HG03378 (cell line): ENCODE measurements at regions not wholly inside any gene's neighbourhood (a gene's known extent, or its start where the extent isn't known, plus 50 kb on each side); places are given as distances from the start of the nearest gene placed in this dataset.

Experiments used
- ATAC-seq: cut with Tn5 transposase; IDR thresholded peaks from one replicate; pipeline ENCODE4 v1.9.1; 2021; ENCODE audit warnings: mild to moderate bottlenecking, moderate library complexity; ENCODE audit not compliant: unreplicated experiment

DNA sequence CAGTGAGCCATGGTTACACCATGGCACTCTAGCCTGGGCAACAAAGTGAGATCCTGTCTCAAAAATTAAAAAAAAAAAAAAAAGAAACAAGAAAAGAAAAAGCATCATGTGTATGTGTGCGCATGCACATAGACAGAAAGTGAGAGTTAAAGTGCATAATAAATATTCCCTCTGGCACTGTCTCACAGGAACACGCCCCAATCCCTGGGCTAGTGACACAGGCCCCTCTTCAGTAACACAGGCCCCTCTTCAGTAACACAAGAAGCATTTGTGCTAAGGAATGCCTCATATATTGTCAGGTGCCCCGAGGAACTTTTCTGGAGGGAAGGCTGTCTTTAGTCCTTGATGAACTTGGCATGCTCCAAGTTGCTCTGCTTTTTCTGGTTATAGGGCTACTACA, 57.5 kb downstream of the RPL27A start:
- ATAC-seq = no peak

DNA sequence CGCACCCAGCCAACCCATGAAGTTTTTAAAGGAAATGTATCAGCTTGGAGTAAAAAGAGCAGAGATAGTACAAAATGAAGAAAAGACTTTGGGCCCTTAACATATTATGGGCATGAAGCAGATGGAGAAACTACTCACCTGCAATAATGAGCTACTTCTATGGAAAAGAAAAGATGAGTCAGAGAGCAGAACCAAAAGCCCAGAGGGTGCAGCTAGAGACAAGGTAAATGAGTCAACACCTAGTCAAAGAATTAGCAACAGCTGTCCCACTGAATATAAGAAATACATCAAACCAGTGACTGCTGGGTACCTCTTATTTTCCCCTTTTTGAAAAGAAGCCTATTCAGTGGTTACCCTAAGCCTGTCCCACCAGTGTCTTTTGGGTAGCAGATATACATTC, 61.8 kb downstream of the RPL27A start:
- ATAC-seq = no peak

DNA sequence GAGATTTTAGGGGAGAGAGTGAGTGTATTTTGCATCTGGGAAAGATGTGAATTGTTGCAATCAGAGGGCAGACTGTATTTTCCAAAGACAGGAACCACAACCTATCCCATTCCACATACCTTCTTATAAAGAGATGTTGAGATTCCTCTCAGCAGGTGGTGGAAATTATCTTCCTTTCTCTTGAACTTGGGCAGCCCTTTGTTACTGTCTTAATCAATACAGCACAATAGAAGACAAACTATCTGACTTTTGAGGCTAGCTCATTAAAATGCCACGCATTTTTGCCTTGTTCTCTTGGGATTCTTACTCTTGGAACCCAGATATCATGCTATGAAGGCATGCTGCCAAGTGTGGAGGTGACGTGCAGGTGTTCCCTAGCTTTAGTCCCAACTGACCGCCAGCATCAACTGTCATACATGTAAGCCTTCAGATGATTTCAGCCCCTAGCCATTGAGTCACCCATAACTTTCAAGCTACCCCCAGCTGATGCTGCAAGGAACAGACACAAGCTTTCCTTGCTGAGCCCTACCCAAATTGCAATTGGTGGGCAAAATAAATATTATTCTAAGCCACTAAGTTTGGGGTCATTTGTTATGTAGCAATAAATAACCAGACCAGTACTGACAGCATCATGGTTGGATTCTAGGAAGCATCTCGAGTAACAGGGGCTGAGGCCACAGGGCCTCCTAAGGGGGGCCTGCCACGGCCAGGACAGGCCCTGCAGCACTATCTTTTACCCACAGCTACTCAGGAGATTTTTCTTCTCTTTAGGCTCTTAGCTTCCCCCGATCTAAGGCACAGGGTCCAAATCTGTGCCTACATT, 63.0 kb downstream of the RPL27A start:
- no peak for ATAC-seq

DNA sequence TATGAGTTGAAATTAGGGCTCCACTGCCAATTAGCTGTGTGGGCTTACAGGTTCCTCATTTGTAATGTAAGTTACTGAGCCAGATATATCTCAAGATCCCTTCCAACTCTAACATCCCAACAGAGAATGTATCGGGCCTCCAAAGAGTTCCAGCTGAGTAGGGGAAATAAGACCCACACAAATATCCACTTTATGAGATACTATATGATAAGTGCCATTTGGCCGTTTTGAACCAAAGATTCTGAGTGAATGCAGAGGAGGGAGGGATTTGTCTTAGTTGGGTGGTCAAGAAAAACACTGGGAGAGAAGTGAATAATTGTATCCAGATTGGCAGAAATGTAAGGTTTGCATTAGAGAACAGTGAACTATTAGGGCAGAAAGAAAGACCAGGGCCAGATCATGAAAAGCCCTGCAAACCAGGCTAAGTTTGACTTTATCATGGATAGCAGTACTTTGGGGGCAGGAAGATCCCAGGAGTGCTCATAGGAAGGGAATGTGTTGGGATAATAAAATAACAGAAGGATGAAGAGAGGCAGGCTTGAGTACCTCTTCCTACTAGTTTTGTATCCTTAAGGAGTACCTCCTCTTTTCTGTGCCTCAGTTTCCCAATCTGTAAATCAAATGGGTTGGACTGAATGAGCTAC, 63.9 kb downstream of the RPL27A start:
- ATAC-seq = no peak

DNA sequence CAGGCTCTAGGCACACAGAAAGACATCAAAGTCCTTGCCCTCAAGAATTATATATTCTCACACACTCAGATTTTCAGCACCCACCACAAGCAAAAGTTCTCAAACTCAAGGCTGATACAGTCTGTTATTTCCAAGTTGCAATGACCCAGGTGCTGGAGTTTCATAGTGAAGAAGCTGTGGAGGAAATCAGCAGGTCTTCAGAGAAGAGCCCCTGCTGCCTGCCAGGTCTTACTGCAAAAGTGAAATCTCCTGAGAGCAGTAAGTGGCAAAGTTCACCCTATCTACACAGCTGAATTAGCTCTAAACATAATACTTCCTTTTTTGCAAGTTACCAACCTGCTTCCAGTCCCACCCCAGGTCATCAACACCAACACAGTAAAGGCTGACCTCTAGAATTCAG, 64.6 kb downstream of the RPL27A start:
- no peak for ATAC-seq

DNA sequence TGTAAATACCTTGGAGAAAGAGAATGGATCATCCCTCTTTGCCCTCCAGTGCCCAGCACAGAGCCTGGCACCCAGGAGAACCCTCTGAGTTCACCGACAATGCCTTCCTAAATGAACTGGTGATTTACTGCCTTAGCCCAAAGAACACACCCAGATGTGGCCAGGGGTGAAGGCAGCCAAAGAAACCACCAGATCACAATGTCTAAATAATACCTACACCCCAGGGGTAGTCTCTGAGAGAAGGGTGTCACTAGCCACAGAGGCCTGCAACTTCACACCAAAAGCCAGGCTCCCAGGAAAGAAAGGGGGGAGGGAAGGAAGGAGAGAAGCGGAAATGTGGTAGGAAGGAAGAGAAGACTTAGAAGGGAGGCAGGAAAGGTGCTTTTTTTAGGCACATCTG, 65.7 kb downstream of the RPL27A start:
- no peak for ATAC-seq

DNA sequence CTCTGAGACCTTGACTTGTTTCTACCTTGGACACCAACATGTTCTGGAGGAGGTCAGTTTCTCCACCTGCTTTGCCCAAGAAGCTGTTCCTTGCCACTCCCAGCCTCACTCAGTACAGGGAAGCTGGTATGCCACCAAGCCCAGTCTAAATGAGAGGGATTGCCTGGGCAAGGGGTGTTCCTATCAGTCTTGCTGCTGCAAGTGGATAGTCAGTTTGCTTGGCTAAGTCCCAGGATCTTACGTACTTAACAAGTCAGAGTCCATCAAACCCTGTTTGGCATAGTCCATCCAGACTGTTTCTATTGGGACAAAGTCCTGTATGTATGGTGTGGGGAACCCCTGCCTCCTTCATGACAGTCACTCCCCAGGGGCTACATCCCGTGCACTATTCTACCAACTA, 66.6 kb downstream of the RPL27A start:
- ATAC-seq = no peak

DNA sequence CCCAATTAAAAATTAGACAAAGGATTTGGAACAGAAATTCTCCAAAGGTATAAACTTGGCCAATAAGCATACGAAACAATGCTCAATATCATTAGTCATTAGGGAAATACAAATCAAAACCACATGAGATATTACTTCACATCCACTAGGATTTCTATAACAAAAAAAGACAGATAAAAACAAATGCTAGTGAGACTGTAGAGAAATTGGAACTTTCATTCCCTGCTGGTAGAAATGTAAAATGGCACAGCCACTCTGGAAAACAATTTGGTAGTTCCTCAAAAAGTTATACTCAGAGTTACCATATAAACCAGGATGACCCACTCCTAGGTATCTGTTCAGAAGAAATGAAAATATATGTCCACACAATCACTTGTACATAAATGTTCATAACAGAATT, 71.6 kb downstream of the RPL27A start:
- no peak for ATAC-seq

DNA sequence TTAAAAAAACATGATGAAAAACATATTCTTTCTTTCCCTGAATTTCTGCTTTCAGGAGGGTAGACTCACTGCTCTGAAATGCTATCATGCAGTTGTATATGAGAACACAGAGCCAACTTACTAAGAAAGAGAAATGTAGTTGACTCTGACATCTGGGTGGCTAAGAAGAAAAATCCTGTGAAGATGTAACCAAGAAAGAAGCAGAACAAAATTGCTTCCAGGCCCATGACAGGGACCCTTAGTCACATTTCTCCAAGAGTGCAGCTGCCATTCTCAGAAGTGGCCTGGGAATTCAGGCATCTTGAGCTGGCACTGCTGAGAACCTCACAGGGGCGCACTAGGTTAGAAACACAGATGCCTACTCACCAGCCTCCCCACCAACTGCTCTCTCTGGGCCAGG, 73.6 kb downstream of the RPL27A start:
- no peak for ATAC-seq

DNA sequence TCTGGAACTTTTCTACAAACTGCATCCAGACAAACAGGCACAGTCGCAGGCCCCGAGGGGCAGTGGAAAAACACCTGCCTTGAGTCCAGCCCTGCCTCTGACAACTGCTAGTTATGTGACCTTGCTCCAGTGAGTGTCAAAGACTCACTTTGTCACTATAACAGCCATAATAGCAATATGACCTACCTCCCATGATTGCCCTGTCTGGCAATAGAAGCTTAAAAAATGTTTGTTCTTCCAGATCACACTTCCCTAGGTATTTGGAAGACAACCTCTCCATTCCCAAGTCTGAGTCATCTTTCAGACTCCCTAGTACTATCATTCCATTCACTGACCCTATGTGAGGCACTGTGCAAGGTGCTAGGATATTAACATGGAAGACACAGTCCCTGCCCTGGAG, 74.5 kb downstream of the RPL27A start:
- no peak for ATAC-seq

DNA sequence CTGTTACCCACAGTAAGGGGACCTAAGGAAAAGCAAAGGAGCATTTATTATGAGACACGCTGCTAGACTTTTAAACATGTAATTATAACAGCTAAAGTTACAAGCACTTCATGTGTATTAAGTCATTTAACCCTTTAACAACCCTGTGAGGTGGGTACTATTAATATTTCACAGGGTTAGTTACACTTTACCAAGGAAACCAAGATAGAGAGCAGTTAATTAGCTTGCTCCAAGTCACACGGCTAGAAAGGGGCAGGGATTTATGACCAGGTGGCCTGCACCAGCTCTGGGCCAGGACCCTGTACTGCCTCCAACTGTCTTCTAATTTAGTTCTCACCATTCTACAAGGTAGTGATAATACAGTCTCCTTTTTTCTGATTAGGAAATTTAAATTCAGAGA, 74.9 kb downstream of the RPL27A start:
- no peak for ATAC-seq

DNA sequence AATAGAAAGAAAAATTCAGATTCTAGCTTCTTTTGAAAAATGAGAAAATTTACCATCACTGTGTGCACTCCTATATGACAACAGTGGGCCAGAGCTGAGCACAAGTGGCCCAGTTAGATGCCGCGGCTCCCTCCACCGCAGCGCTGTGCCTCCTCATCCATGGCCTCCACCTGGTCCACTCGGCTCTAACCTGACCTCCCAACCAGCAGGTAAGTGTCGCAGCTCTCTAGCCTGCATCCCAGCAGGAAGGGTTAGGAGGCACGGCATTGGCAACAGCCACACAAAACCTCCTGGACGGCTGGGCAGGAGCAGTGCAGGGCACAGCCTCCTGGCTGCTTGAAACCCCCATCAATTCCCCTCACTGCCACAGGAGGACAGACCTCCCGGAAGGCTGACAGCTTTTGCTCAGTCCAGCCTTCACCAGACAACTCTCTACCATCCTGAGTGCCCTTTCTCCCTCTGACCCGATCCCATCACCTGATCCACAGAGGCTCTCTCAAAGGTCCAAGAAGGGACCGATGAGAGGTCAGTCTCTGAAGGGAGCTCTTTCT, 76.1 kb downstream of the RPL27A start:
- ATAC-seq = no peak

DNA sequence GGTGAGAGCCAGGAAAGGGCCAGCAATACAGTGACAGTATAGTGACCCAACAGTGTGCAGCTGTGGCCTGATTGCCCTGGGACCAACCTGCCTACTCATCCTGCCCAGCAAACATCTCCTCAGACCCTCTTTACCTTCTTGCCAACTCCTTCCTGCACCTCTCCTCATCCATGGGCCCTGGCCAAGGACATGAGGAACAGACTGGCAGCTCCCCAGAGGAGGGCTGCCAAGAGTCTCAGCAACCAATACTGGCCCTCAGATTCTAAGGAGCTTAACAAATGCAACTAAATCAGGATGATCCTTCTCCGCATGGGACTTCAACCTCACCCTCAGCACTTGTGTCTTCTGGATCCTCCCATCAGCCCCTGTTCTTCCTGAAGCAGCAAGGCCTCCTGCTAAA, 77.0 kb downstream of the RPL27A start:
- ATAC-seq = no peak

DNA sequence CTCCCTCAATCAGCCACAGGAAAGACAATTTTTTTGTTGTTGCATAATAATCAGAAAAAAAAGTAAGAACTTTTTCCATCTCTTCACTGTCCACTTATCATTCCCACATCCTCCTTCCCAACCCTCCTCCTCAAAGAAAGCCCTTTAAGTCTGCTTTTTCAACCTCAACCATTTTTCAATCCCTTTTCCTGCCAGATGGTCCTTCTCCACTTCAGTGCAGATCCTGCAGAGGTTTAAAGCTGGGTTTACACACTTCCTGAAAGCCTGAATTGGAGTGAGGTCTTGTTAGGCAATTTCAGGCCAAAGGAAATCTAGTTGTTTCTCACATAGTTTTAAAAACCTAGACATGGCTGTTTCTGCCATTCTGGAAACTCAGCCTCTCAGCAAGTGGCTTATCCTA, 78.3 kb downstream of the RPL27A start:
- no peak for ATAC-seq

DNA sequence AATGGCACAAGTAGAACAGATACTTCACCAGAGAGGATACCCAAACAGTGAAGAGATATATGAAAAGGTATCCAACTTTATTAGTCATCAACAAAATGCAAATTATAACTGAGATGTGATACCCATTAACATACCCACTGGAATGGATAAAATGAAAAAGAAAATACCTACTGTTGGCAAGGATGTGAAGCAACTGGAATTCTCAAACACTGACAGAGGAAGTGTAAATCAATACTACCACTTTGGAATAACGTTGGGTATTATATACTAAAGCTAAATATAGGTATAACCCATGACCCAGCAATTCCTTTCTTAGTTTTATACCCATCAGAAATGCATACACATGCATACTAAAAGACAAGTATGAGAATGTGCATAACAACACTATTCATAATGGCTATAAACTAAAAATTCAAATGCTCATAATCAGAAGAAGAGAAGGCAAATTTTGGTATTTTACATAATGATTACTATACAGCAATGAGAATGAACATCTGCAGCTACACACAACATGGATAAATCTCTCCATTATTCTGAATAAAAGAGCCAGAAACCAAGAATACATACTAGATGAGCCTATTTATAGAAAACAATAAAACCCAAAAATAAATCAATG, 80.6 kb downstream of the RPL27A start:
- no peak for ATAC-seq

DNA sequence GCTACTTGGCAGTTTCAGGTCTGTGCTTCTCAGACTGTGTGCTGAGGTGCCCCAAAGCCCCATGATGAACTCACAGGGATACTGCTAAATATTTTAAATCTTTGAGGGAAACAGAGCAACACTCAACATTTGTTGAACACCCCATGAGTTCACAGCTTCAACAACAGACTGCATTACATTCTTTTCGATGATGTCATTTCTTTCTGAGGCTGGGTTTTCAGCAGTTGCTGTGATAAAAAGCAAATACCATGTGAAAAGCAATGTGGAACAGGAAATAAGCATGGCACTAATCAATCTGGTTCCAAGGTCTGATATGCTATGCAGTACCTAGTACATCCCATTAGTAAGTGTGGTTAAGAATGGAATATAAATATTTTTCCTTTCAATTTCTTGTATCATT, 82.7 kb downstream of the RPL27A start:
- no peak for ATAC-seq

DNA sequence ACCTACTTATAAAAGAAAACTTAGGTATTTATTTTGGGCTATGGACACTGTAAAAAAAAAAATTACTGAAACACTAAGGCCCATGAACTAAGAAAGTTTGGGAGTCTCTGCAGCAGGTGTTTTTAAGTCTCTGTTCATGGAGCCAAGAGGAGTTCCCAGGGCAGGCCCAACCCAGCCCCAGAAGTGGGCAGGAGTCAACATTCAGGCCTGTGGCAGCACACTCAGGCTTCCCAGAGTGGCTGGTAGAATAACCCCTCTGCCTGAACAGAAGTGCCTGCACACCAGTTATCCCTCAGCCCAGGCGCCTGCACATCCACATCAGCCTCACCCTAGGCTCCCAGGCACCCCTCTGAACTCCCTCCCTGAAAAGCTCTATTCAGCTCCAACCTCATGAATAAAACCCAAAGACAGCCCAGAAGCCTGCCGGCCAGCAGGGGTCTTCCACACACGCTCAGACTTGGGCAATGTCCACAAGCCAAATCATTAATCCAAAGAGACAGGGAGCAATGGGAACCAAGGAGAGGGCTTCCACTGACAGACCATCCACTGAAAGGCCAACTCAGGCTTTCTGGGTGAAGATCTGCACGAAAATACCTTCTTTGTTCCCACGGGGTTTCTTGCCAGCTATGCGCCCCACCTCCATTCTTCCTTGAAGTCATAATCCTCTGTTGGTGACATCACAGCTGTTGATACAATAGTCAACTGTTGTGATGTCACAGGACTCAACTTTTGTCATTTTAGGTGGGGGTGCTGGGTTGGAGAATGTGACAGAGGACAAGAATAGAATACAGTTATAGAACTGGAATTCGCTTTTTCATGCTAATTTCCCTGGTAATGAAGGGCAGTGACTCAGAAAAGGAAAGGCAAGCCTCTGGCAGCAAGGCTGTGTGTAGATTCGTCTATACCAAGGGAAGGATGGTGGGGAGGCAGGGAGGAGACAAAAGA, 83.7 kb downstream of the RPL27A start:
- ATAC-seq = no peak

DNA sequence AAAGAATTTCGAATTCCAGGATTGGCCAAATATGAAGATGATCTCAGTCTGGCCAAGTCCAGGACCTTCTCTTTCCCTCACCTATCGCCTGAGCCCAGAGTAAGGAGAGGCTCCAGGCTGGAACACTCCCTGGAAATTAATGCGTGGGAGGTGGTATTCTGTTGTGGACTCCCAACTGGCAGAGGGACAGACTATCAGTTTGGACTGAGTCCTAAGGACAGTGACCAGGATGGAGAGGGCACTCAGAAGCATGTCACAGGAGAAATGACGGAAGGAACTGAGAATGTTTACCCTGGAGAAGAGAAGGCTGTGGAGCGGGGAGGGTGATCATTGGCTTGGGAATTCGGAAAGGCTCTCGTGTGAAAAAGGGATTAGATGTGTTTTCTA, 84.4 kb downstream of the RPL27A start:
- no peak for ATAC-seq

DNA sequence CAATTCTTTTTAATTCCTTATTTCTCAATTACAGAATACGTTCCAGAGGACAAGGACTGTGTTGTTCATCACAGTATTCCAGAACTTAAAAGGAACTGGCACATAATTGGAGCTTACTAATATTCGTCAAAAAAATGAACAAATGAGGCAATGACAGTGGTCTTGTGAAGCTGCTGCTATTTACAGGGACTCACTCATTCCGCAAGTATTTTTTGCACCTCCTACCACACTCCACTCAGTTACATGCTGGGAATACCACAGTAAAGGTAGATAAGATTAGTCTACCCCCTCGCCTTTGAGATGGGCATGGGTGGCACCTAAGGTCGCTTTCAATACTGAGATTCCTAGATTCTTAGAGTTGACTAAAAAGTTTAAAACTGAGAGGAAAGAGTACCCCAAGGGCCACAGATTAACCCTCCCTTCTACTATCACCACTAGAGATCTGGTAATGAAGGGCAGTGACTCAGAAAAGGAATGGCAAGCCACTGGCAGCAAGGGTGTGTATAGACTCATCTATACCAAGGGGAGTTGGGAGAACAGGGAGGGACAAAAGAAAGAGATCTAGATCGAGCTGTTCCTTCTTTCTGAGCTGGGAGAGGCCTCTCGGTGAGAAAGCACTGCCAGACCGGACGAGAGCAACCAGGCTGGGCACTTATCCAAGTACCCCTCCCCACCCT, 85.0 kb downstream of the RPL27A start:
- no peak for ATAC-seq

DNA sequence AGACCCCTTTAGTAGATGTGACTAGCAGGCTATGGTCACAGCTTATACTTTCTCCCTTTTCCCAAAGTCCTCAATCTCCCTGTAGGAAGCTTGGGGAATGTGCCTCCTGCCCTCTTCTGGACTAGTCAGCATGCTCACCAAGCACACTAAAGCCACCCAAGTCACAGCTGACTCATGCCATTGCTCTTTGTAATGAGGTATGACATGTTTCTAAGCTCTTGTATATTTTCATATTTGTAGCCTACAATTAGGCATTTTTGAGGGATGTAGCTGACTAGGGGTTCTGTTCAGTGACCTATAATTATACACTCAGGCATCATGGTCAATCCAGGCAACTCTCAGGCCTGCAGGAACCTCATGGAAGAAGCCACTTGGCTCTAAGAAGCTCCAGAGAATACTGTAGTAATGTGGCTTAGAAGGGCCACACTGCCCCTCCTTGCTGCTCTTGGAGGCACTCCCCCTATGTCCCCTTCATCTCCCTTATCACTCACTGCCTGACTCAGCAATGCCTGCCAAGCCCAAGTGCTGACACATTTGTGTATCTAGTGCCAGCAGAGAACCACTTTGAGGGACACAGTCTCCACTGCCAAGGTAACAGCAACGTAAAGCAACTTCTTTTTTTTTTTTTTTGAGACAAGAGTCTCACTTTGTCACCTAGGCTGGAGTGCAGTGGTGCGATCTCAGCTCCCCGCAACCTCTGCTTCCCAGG, 86.2 kb downstream of the RPL27A start:
- ATAC-seq = no peak
